ENCODE measurements at regions not wholly inside any gene's neighbourhood (a gene's known extent, or its start where the extent isn't known, plus 50 kb on each side); places are given as distances from the start of the nearest gene placed in this dataset.
"Not testable (repeated sequence)": the region's sequence is repeated elsewhere in the genome, so short reads cannot be mapped to it uniquely, and the experiment has no call there.

DNA sequence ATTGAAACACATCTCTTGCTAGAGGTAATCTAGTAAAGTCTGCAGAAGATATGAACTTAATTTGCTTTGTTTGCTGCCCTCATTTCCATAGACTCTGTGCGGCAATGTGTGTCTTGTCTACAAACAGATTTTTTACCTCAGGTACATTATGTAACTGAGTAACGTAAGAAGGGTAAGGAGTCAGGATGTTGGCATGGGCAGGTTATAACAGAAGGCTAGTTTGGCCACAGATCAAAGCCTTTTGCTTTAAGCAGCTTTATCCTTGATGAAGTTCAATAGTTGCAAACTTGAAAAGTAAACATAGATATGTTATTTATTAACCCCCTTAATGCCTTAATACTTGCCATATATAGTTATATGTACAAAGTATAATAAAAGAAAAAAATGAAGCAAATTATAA, 391.6 kb upstream of the FKBP1C start:
- no peak for DNase-seq

- DNase-seq: no peak
These were observed 402.5 kb upstream of the FKBP1C start for GRCh38 chr6:62808565-62809293.

DNA sequence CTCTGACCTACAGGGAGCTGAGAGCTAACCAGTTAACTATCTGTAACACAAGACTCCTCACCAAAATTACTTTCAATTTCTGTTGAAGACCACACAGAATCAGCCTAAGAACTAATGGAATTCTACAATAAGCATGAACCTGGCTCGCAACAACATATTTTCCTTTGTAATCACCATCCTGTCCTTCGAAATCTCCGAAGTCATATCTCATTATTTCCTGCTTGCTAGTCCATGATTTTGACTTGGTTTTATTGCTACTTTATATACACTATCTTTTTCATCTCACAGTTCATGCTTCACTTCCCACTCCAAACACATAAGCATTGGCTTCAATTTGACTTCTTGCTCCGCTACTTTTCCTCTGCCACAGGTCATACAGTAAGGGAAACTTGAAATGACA, 405.8 kb upstream of the FKBP1C start:
- no peak for DNase-seq

GRCh38 chr6:62803094-62803493, 408.2 kb upstream of the FKBP1C start:
- no peak for DNase-seq

DNA sequence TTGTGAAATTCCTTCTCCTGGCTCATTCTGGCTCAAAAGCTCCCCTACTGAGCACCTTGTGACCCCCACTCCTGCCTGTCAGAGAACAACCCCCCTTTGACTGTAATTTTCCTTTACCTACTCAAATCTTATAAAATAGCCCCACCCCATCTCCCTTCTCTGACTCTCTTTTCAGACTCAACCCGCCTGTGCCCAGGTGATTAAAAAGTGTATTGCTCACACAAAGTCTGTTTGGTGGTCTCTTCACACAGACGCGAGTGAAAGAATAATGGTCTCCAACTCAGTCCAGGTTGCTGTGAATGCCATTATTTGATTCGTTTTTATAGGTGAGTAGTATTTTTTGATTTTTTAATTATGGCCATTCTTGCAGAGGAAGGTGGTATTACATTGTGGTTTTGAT, 414.1 kb upstream of the FKBP1C start:
- no peak for DNase-seq

GRCh38 chr6:62775427-62776022, 435.7 kb upstream of the FKBP1C start:
- DNase-seq: peak; percentile 29

GRCh38 chr6:62766174-62766573, 445.1 kb upstream of the FKBP1C start:
- DNase-seq: not testable (repeated sequence)

DNA sequence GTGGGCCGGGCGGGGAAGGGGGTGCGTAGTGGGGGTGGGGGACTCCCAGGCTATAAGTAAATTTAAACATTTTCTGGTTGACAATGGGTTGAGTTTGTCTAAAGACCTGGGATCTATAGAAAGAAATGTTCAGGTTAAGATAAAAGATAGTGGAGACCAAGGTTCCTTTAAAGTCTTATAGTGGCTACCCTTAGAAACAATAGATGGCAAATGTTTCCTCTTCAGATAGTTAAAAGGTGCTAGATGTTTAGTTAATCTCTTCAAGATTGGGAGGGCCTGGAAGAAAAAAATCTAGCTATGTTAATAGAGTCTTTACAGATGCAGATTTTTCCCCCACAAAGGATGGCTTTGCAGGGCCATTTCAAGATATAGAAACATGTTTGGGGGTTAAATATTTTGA, 446.4 kb upstream of the FKBP1C start:
- DNase-seq: no peak

DNA sequence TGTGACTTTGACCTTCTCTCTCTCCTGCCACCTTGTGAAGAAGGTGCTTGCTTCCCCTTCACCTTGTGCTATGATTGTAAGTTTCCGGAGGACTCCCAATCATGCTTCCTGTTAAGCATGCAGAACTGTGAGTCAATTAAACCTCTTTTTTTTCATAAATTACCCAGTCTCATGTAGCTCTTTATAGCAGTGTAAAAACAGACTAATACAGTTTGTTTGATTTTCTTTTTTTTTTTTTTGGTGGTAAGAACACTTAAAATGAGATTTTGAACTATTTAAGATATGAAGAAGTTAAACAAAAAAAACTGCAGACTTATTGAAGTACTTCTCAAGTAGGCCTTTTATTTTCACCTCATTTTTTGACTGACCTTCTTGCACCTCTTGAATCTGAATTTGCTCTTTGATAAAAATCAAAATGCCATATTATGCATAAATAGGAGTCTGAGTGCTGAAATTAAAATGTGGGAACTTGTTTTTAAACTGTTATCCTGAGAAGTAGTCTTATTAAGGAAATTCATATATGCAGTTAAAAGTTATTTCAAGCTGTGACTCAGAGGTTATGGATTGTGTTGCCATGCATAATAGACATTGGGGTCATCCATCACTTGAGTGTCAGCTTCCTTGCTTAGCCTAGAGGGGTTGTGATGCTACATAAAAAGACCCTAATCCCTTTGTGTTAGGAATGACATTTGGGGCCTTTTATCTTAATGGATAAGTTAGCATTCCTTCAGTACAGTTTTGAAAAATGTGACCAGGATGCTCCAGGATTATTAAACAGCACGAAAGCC, 447.9 kb upstream of the FKBP1C start:
- DNase-seq: no peak

- no peak for DNase-seq
These were observed 460.9 kb upstream of the KHDRBS2 start for GRCh38 chr6:62746968-62747367.

GRCh38 chr6:62746161-62746560, 460.1 kb upstream of the KHDRBS2 start:
- DNase-seq: no peak

DNA sequence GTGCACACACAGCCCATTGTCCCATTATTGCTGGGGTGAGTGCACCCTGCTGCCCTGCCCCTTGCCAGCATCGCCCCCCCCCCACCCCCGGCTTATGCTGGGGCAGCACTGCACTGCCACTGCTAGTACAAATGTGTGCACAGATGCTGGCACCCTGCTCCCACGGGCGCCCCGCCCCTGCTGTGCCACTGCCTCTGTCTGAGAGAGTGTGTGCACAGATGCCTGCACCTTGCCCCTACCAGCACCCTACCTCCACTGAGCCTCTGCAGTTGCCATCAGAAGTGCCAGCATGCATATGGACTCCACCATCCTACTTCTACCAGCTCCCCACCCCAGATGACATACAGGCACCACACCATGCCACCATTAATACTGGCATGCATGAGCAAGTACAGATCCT, 454.6 kb upstream of the KHDRBS2 start:
- no peak for DNase-seq

GRCh38 chr6:62740171-62740570, 454.1 kb upstream of the KHDRBS2 start:
- no peak for DNase-seq

DNA sequence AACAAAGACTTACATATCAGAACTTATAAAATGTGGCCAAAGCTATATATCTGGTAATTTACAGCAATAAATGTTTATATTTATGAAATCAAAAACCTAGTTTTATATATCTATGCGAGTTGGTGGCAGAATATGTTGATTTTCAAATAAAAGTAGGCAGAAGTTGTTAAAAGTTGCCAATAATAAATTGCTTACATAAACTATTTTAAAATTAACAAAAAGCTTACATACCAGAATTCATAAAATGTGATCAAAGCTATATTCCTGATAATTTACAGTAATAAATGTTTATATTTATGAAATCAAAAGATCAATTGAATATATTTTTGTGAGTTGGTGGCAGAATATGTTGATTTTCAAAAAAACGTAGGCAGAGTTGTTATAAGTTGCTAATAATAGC, 451.8 kb upstream of the KHDRBS2 start:
- no peak for DNase-seq

- no peak for DNase-seq
These were observed 435.4 kb upstream of the KHDRBS2 start for GRCh38 chr6:62721408-62721807.

- DNase-seq: no peak
These were observed 430.7 kb upstream of the KHDRBS2 start for GRCh38 chr6:62716719-62717118.

DNA sequence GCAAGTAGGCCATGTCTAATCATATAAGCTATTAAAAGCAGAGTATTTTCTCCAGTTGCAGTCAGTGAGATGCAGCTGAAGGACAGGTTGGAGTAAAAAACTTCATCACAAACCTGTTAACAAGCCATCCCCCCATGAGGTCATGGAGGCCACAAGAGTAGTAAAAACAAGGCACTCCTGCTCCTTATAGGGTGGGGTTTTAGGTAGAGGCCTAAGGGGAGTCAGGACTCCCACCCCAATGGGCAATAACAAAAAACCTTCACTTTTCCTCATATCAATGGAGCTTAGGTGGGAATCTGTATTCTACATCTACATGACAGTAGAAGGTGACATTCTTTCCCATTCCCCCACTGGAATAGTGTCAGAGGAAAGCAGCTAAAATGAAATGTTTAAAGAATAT, 428.1 kb upstream of the KHDRBS2 start:
- no peak for DNase-seq

- no peak for DNase-seq
These were observed 425.7 kb upstream of the KHDRBS2 start for GRCh38 chr6:62711750-62712149.

DNA sequence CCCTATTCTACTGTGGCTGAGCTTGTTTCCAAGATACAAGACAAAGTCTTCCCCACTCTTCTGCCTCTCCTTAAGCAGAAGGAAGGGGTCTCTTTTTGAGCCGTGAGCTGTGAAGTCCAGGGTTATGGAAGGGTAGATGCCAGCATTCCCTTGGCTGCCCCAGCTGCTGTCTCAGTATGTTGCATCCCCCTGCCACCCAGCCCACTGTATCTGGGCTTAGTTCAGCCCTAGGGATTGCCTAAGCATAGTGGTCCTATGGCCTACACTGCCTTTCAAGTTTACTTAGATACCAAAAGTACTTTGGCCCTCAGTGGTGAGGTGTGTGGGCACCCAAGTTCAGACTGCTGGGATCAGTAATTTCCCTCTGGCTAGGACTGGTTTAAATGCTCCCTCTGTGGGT, 421.9 kb upstream of the KHDRBS2 start:
- no peak for DNase-seq

DNA sequence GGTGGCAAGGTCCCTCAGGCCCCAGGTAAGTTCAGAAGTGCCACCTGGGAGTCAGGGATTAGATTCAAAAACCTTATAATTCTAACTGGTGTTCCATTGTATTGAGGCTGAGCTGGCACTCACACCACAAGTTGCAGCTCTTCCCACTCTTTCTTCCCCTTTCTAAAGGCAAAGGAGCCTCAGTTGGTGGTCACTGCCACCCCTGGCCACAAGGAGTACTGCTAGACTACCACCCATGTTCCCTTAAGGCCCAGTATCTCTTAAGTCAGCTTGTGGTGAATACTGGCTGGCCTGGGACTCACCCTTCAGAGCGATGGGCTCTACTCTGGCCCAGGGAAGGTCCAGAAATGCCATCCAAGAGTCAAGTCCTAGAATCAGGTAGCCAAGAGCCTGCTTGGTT, 421.1 kb upstream of the KHDRBS2 start:
- no peak for DNase-seq

GRCh38 chr6:62683063-62683462, 397.0 kb upstream of the KHDRBS2 start:
- DNase-seq: no peak

- DNase-seq: no peak
These were observed 395.1 kb upstream of the KHDRBS2 start for GRCh38 chr6:62681108-62681507.

GRCh38 chr6:62672989-62673388, 387.0 kb upstream of the KHDRBS2 start:
- no peak for DNase-seq

Measured in NCI-H1694 treated with DMSO at 0.1 percent for 48 hours (cell line).